ENCODE measurements at regions not wholly inside any gene's neighbourhood (a gene's known extent, or its start where the extent isn't known, plus 50 kb on each side); places are given as distances from the start of the nearest gene placed in this dataset.
A peak's percentile ranks its signal among the peaks of the same experiment; 100 is the strongest.
"Not testable (repeated sequence)": the region's sequence is repeated elsewhere in the genome, so short reads cannot be mapped to it uniquely, and the experiment has no call there.

GRCh38 chr13:53101883-53102282 is 73.3 kb downstream of the OLFM4 start:
- DNase-seq (ENCODE audit: low read depth), result no peak

- DNase-seq (ENCODE audit: low read depth), result peak; percentile 17
These were observed 75.5 kb downstream of the OLFM4 start for GRCh38 chr13:53104136-53104535.

GRCh38 chr13:53105477-53105876 is 76.9 kb downstream of the OLFM4 start:
- no peak for DNase-seq (ENCODE audit: low read depth)

GRCh38 chr13:53105890-53106289 is 77.3 kb downstream of the OLFM4 start:
- no peak for DNase-seq (ENCODE audit: low read depth)

GRCh38 chr13:53110181-53110580 is 81.6 kb downstream of the OLFM4 start:
- DNase-seq (ENCODE audit: low read depth), result no peak

GRCh38 chr13:53110614-53111013 is 82.0 kb downstream of the OLFM4 start:
- DNase-seq (ENCODE audit: low read depth), result no peak

- DNase-seq (ENCODE audit: low read depth), result no peak
These were observed 83.9 kb downstream of the OLFM4 start for GRCh38 chr13:53112522-53112921.

GRCh38 chr13:53117048-53117447 is 88.4 kb downstream of the OLFM4 start:
- DNase-seq (ENCODE audit: low read depth), result not testable (repeated sequence)

GRCh38 chr13:53121131-53121773 is 92.6 kb downstream of the OLFM4 start:
- DNase-seq (ENCODE audit: low read depth), result no peak

DNA sequence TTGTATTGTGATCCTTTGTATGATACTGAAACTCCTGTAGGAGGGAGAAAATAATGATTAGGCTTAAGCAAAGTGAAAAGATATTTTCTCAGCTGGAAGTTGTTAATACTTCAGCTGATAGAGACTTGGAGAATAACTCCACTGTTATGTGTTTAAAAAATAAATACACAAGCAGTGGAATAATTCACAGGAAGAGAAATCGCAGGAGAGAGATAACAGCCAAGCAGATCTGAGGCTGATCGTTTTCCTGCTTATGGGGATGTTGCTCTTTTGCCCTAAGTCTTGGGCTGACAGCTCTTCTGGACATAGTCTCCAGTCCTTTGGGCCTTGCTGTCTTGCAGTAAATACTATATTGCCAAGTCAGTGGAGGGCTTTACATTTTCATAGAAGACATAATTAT is 93.3 kb downstream of the OLFM4 start:
- DNase-seq (ENCODE audit: low read depth), result no peak

DNA sequence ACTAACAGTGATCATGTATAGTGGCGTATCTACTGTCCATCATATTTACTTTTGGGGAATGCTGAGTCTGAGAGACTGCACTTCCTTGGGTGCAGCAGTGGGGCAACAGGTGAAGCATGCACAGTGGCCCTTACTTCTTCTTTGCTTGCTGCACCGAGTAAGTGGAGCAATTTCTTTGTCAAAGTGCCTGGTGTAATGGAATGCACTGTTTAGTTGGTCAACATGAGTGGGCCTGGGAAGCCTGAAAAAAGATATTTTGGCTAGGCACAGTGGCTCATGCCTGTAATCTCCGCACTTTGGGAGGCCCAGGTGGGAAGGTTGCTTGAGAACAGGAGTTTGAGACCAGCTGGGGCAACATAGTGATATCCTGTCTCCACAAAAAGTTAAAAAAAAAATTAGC is 94.9 kb downstream of the OLFM4 start:
- no peak for DNase-seq (ENCODE audit: low read depth)

- DNase-seq (ENCODE audit: low read depth), result no peak
These were observed 96.0 kb downstream of the OLFM4 start for GRCh38 chr13:53124623-53125022.

DNA sequence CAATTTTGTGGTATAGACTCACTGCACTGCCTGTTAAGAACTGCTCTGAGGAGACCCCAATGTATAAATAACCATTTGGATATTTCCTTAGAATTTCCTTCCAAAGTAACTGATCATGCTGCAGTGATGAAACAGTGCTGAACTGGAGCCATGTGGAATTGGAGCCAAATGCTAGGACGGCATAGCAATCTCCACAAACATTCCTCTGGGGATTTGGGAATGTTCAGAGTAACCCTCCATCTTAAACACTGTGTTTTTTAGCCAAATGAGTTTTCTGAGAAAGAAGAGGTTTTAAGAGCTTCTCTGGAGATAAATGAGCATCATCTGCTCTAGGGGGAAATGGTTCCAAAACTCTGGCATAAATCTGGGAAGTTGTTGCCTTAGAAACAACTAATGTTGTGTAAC is 98.2 kb downstream of the OLFM4 start:
- peak; percentile 74 for DNase-seq (ENCODE audit: low read depth)

DNA sequence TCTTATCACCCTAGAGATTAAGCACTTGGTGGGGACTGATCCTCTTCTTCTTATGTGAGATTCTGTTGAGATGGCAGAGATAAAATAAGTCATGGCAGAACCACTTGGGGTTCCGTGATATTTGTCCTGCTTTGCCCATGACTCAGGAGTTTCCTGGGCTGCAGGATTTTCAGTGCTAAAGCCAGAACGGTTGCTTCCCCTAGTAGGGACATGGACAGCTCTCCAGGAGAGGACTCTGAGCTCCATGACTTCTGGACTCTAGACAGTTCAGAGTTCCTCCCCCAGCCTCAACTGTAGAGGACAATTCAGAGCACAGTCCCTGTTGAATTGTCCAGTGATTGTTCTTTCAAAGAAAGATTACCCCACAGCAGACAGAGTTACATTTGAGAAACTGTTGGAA is 98.8 kb downstream of the OLFM4 start:
- peak; percentile 53 for DNase-seq (ENCODE audit: low read depth)

GRCh38 chr13:53129864-53130393 is 101.3 kb downstream of the OLFM4 start:
- no peak for DNase-seq (ENCODE audit: low read depth)

GRCh38 chr13:53131361-53131760 is 102.7 kb downstream of the OLFM4 start:
- no peak for DNase-seq (ENCODE audit: low read depth)

DNA sequence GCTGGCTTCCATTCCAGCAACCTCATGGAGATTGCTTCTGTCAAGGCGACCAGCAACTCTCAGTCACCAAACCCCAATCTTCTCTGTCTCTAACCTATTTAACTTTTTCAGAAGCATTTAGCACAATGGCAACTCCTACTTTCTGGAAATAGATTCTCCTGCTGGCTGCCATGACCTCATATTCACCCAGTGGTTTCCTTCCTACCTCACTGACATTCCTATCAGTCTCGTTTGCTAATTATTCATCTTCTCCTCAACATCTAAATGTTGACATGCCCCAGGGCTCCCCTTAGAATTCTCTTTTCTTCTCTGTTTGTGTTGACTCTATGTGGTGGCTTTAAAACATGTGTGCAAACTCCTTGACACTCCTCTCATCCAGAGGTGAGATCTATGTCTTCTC is 106.7 kb downstream of the OLFM4 start:
- peak; percentile 62 for DNase-seq (ENCODE audit: low read depth)

DNA sequence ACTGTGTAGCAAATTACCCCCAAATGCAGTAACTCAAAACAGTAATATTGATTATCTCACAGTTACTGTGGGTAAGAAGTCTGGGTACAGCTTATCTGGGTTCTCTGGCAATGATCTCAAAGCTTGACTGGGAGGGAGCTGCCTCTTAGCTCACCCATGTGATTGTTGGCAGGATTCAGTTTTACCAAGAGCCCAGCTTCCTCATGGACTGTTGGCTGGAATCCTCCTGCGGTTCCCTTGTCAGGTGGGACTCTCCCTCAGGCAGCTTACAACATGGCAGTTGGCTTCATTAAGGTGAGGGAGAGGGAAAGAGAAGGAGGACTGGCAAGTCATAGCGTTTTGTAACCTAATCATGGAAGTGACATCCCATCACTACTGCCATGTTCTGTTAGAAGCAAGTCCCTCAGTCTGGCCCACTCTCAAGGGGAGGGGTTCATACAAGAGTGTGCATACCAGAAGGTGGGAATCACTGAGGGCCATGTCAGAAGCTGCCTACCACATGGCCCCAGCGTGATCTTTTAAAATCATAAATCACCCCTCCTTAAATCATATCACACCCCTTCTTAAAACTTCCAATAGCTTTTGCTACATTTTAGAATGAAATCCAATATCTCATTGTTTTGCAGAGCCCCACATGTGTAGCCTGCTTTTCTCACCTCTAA is 108.1 kb downstream of the OLFM4 start:
- DNase-seq (ENCODE audit: low read depth), result no peak

DNA sequence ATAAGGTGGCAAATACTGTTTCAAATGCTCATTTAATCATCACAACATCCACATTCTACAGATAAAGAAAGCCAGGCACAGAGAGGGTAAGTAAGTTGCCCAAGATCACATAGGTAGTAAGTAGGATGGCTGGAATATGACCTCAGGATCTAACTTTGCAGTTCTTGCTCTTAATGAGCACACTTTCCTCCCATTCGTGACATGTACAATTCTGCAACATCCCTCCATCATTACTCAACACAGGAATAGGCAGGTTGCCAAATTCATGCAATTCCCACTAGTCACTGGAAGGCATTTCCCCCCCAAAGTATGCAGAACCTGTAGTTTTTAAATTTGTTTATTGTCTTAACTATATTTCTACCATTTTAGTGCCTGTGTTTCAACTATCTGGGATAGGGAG is 109.2 kb downstream of the OLFM4 start:
- DNase-seq (ENCODE audit: low read depth), result peak; percentile 90

DNA sequence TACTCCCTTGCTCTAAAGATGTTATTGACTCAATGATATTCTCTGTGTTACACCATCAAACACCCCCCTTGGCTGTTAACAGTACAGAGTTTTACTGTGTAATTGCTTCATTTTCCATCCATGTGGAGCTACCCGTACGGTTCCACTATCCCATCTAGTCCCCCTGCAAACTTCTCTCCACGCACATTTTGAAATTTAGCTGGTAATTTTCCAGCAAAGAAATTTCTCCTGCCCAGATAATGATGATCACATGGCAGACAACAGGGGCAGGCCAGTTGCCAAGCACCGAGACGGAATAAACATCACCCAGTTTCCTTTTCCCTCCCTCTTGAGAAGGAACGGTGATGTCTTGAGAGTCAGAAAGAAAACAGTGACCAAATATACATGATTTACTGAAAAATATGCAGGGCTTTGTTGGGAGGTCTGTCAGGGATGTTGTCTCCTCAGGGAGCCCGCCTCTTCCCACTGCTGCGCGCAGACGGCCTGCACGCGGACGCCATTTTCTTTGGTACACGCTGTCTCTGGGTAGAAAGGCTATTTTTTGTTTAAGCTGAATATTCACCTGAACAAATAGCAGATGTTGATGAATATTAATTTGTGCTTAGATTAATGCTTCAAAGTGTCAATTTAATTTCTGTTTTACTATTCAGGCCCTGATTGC is 109.9 kb downstream of the OLFM4 start:
- DNase-seq (ENCODE audit: low read depth), result peak; percentile 66

DNA sequence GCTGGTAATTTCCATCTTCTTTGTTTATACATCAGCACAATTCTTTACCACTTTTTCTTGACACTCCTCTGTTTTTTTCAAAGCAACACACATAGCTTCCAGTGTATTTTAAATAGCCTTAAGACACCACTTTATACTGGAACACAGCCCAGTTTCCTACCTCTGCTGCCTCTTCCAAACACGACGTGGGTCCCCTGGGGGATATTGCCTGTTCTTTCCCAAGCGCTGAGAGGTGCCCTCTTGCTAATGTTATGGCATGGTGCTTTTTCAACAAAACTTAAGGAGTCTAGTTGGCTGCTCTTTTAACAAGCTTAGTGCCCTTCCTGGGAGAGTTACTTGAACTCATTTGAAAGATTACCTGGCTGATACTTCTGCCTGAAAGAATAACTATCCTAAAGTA is 112.7 kb downstream of the OLFM4 start:
- no peak for DNase-seq (ENCODE audit: low read depth)

DNA sequence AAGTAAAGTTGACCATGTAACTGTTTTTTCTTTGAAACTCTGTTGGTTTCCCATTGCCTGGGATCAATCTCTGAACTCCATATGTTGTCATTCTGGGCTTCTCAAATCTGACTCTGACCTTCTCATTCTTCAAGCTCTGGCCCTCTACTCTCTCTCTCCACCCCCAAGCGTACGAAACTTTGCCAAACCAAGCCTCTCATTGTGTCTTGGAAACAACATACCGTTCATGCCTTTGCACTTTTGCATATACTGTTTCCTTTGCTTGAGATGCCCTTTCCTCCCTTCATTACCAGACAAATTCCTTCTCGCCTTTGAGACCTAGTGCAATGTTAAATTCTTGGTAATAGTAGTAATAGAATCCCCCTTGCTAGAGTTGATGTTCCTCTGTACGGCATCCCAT is 113.7 kb downstream of the OLFM4 start:
- DNase-seq (ENCODE audit: low read depth), result peak; percentile 81

- DNase-seq (ENCODE audit: low read depth), result no peak
These were observed 115.2 kb downstream of the OLFM4 start for GRCh38 chr13:53143757-53144339.

Measured in EH (cell line).